Activated naive CD4-positive, alpha-beta T cell treated with anti-CD3 and anti-CD28 coated beads, Interleukin-2, amount 10 ng/mL, durations not matched to agents 7 days and 5 days (primary cell): ENCODE measurements at regions not wholly inside any gene's neighbourhood (a gene's known extent, or its start where the extent isn't known, plus 50 kb on each side); places are given as distances from the start of the nearest gene placed in this dataset.

ENCODE experiments used
- CTCF ChIA-PET: fragments of 350-600 bp; sonication (Branson Sonifier 250); formaldehyde crosslinking; loops from one replicate; lab custom pipeline; 2021; ENCODE audit warnings: antibody characterized with exemption; lab: Charles Lee
- DNase-seq: peaks from one replicate; pipeline ENCODE4 v3.0.0-alpha.2; 2020
- H3K27ac Mint-ChIP-seq: one replicate; pipeline ENCODE4 v1.8.0; 2021; ENCODE audit warnings: mild to moderate bottlenecking, moderate library complexity, mixed read lengths
- H3K27me3 Mint-ChIP-seq: one replicate; pipeline ENCODE4 v1.8.0; 2021; ENCODE audit warnings: mild to moderate bottlenecking, mixed read lengths
- H3K36me3 Mint-ChIP-seq: one replicate; pipeline ENCODE4 v1.8.0; 2021; ENCODE audit warnings: mixed read lengths
- H3K4me1 Mint-ChIP-seq: one replicate; pipeline ENCODE4 v1.8.0; 2021; ENCODE audit warnings: mixed read lengths
- H3K4me3 Mint-ChIP-seq: one replicate; pipeline ENCODE4 v1.8.0; 2021; ENCODE audit warnings: mild to moderate bottlenecking, moderate library complexity, mixed read lengths
- H3K9me3 Mint-ChIP-seq: one replicate; pipeline ENCODE4 v1.8.0; 2021; ENCODE audit warnings: mixed read lengths

- Mint-ChIP-seq H3K4me1 (no peaks in the 10 kb centered on the region), H3K36me3 (no peaks in the 10 kb centered on the region), H3K27me3 (no peaks in the 10 kb centered on the region), H3K4me3 (no peak overlapping the region), H3K27ac (no peak overlapping the region), H3K9me3 (peaks cover 20% of the 10 kb centered on the region)
- CTCF ChIA-PET: no interaction called here
- no peak for DNase-seq
Observed at GRCh38 chr3:74564560-74564959, 49.9 kb downstream of the CNTN3 start.

DNA sequence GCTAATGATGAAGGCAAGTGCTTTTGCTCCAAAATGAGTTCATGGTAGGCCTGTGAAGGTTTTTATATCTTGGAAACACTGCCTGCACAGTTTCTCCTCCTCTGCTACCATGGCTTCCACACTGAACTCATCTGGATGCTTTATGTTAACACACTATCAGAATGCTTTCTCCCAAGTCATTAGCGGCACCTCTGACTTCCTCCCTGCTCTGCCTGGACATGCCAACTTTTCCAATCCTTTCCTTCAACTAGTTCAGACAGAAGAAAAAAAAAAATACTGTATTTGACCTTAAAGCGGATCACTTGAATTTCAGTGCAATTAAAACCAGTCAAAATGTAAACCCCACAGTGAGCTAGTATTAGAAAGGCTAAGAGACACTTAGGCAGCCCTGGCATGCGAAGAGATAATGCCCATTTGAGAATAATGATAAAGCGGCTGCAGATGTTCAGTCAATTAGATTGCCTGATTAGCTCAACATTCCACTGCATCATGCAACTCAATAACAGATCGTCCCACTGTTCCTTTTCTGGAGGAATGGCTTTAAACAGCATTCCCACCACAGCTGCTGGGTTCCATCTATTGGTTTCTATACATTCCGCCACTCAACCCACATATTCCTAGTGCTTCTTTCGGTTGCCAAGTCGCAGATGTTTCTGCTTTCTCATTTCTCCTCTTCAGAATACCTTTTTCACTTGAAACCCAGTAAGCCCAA, 51.7 kb downstream of the CNTN3 start:
- Mint-ChIP-seq H3K36me3 (no peaks in the 10 kb centered on the region), H3K4me1 (no peaks in the 10 kb centered on the region), H3K9me3 (peaks cover 15% of the 10 kb centered on the region), H3K27me3 (no peaks in the 10 kb centered on the region), H3K27ac (no peak overlapping the region), H3K4me3 (no peak overlapping the region)
- DNase-seq: no peak
- CTCF ChIA-PET: no interaction called here

DNA sequence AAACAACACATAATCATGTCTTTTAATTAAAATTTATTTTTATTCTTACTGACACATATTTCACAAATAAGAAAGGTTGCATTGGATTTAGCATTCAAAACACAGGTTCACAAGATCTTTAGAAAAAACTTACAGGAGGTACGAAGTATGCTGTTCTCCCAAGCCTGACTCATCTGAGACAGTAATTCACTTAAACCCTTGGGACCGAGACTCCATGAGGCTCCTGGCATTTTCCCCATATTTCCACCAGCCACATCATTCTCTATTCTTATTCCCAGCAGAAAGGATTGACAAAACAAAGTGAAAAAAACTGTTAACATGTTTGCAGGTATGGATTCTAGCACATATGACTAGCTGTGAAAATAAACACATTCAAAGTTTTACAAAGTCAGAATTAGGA, 52.6 kb downstream of the CNTN3 start:
- H3K36me3 Mint-ChIP-seq: no peaks in the 10 kb centered on the region
- no peak overlapping the region for H3K4me3 Mint-ChIP-seq
- CTCF ChIA-PET: no interaction called here
- H3K27me3 Mint-ChIP-seq: no peaks in the 10 kb centered on the region
- no peaks in the 10 kb centered on the region for H3K4me1 Mint-ChIP-seq
- H3K9me3 Mint-ChIP-seq: peaks cover 15% of the 10 kb centered on the region
- no peak overlapping the region for H3K27ac Mint-ChIP-seq
- no peak for DNase-seq

DNA sequence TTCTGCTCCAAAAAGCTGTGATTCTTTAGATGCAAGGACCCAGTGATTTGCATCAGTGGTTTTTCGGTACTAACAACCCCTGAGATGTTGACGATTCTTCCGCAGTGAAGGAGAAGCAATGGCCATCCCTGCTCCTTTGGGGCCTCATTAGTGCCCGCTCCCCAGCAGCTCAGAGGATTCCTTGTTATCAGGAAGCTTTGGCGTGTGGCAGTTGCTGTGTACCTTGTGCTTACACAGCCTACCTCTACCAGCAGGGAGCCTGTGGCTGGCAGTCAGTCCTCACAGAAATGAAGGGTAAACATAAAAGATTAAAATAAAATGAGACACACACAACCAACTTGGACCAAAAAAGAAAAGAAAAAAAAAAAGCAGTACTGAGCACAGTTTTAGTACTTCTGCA, 55.2 kb downstream of the CNTN3 start:
- no peak for DNase-seq
- peaks cover 23% of the 10 kb centered on the region for H3K9me3 Mint-ChIP-seq
- CTCF ChIA-PET: no interaction called here
- no peaks in the 10 kb centered on the region for H3K36me3 Mint-ChIP-seq
- no peak overlapping the region for H3K4me3 Mint-ChIP-seq
- no peaks in the 10 kb centered on the region for H3K4me1 Mint-ChIP-seq
- H3K27ac Mint-ChIP-seq: no peak overlapping the region
- H3K27me3 Mint-ChIP-seq: no peaks in the 10 kb centered on the region

DNA sequence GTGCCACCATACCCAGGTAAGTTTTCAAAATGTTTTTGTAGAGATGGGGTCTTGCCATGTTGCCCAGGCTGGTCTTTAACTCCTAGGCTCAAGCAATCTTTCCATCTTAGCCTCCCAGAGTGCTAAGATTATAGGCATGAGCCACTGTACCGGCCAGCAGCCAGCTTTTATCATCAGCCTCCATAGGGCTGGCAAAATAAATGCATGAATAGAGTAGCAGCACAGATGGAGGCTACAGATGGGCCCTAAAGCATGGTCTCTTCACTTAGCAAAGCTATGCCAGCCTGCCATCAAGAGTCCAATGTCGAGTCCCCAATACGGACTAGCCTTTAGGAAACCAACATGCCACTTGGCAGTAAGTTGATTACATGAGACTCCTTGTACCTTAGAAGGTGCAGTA, 63.8 kb downstream of the CNTN3 start:
- H3K4me3 Mint-ChIP-seq: no peak overlapping the region
- CTCF ChIA-PET: no interaction called here
- no peaks in the 10 kb centered on the region for H3K36me3 Mint-ChIP-seq
- no peaks in the 10 kb centered on the region for H3K4me1 Mint-ChIP-seq
- H3K27ac Mint-ChIP-seq: no peak overlapping the region
- DNase-seq: no peak
- no peaks in the 10 kb centered on the region for H3K27me3 Mint-ChIP-seq
- H3K9me3 Mint-ChIP-seq: peaks cover 26% of the 10 kb centered on the region

DNA sequence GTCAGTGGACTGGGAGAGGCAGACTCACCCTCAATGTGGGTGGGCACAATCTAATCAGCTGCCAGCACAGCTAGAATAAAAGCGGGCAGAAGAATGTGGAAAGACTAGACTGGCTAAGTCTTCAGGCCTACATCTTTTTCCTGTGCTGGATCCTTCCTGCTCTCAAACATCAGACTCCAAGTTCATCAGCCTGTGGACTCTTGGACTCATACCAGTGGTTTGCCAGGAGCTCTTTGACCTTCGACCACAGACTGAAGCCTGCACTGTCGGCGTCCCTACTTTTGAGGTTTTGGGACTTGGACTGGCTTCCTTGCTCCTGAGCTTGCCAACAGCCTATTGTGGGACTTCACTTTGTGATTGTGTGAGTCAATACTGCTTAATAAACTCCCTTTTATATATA, 68.0 kb downstream of the CNTN3 start:
- H3K4me3 Mint-ChIP-seq: no peak overlapping the region
- DNase-seq: no peak
- CTCF ChIA-PET: no interaction called here
- no peaks in the 10 kb centered on the region for H3K36me3 Mint-ChIP-seq
- H3K27ac Mint-ChIP-seq: no peak overlapping the region
- no peaks in the 10 kb centered on the region for H3K27me3 Mint-ChIP-seq
- H3K9me3 Mint-ChIP-seq: peaks cover 10% of the 10 kb centered on the region
- H3K4me1 Mint-ChIP-seq: no peaks in the 10 kb centered on the region

DNA sequence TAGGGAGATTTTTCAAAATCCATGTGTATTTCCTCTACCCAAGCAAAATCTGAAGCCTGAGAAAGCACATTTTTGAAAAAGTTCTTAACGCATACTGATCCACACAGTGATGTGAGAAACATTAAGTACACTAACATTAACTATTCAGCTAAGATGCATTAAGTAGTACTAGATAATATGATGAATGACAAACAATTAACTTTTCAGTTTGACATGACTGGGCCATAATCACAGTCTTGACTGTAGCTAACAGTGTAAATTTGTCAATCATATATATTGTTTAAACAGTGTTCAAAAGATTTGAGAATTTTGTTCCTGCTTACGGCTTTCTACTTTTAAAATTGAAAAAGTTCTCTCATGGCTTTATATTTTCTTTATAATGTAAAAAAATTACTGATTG, 72.0 kb downstream of the CNTN3 start:
- CTCF ChIA-PET: no interaction called here
- H3K27me3 Mint-ChIP-seq: no peaks in the 10 kb centered on the region
- no peak overlapping the region for H3K27ac Mint-ChIP-seq
- no peaks in the 10 kb centered on the region for H3K9me3 Mint-ChIP-seq
- no peak for DNase-seq
- no peak overlapping the region for H3K4me3 Mint-ChIP-seq
- H3K36me3 Mint-ChIP-seq: no peaks in the 10 kb centered on the region
- no peaks in the 10 kb centered on the region for H3K4me1 Mint-ChIP-seq

GRCh38 chr3:74539876-74540275, 74.6 kb downstream of the CNTN3 start:
- Mint-ChIP-seq H3K9me3 (no peaks in the 10 kb centered on the region), H3K4me1 (no peaks in the 10 kb centered on the region), H3K27me3 (no peaks in the 10 kb centered on the region), H3K4me3 (no peak overlapping the region), H3K36me3 (no peaks in the 10 kb centered on the region), H3K27ac (no peak overlapping the region)
- CTCF ChIA-PET: no interaction called here
- no peak for DNase-seq

GRCh38 chr3:74538669-74539068, 75.8 kb downstream of the CNTN3 start:
- Mint-ChIP-seq H3K4me3 (no peak overlapping the region), H3K27me3 (no peaks in the 10 kb centered on the region), H3K36me3 (no peaks in the 10 kb centered on the region), H3K9me3 (no peaks in the 10 kb centered on the region), H3K27ac (no peak overlapping the region), H3K4me1 (no peaks in the 10 kb centered on the region)
- CTCF ChIA-PET: no interaction called here
- no peak for DNase-seq

- no peaks in the 10 kb centered on the region for H3K36me3 Mint-ChIP-seq
- no peaks in the 10 kb centered on the region for H3K27me3 Mint-ChIP-seq
- no peaks in the 10 kb centered on the region for H3K4me1 Mint-ChIP-seq
- no peak overlapping the region for H3K27ac Mint-ChIP-seq
- no peaks in the 10 kb centered on the region for H3K9me3 Mint-ChIP-seq
- no peak overlapping the region for H3K4me3 Mint-ChIP-seq
- CTCF ChIA-PET: no interaction called here
- no peak for DNase-seq
Observed at GRCh38 chr3:74537857-74538256, 76.6 kb downstream of the CNTN3 start.

- H3K36me3 Mint-ChIP-seq: no peaks in the 10 kb centered on the region
- H3K4me3 Mint-ChIP-seq: no peak overlapping the region
- no peak for DNase-seq
- H3K4me1 Mint-ChIP-seq: no peaks in the 10 kb centered on the region
- H3K9me3 Mint-ChIP-seq: no peaks in the 10 kb centered on the region
- H3K27me3 Mint-ChIP-seq: no peaks in the 10 kb centered on the region
- CTCF ChIA-PET: no interaction called here
- no peak overlapping the region for H3K27ac Mint-ChIP-seq
Observed at GRCh38 chr3:74537164-74537563, 77.3 kb downstream of the CNTN3 start.

DNA sequence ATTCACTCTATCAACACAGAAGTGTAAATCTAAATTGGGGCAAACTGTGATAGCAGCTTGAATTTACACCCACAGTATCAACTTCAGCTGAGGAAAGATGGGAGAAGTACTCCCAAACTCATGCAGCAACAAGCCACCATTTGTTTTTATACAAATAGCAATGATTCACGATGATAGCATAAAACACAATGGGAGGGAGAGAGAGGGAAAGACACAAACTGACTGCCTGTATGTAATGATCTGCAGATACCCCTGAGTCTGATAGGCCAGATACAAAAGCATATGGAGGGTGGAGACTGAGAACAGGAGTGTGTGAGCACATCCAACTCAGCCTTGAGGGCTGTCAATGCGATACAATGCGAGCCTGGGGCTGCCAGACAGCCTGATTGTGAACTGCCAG, 79.2 kb downstream of the CNTN3 start:
- DNase-seq: no peak
- CTCF ChIA-PET: no interaction called here
- no peaks in the 10 kb centered on the region for H3K4me1 Mint-ChIP-seq
- H3K36me3 Mint-ChIP-seq: no peaks in the 10 kb centered on the region
- H3K9me3 Mint-ChIP-seq: peaks cover 11% of the 10 kb centered on the region
- H3K27ac Mint-ChIP-seq: no peak overlapping the region
- H3K27me3 Mint-ChIP-seq: no peaks in the 10 kb centered on the region
- H3K4me3 Mint-ChIP-seq: no peak overlapping the region

- no peak for DNase-seq
- H3K4me3 Mint-ChIP-seq: no peak overlapping the region
- no peaks in the 10 kb centered on the region for H3K36me3 Mint-ChIP-seq
- H3K9me3 Mint-ChIP-seq: peaks cover 11% of the 10 kb centered on the region
- H3K4me1 Mint-ChIP-seq: no peaks in the 10 kb centered on the region
- CTCF ChIA-PET: no interaction called here
- H3K27ac Mint-ChIP-seq: no peak overlapping the region
- H3K27me3 Mint-ChIP-seq: no peaks in the 10 kb centered on the region
Observed at GRCh38 chr3:74534611-74535010, 79.8 kb downstream of the CNTN3 start.

- H3K9me3 Mint-ChIP-seq: peaks cover 11% of the 10 kb centered on the region
- H3K36me3 Mint-ChIP-seq: no peaks in the 10 kb centered on the region
- H3K27me3 Mint-ChIP-seq: no peaks in the 10 kb centered on the region
- H3K4me3 Mint-ChIP-seq: no peak overlapping the region
- no peak overlapping the region for H3K27ac Mint-ChIP-seq
- DNase-seq: no peak
- H3K4me1 Mint-ChIP-seq: no peaks in the 10 kb centered on the region
- CTCF ChIA-PET: no interaction called here
Observed at GRCh38 chr3:74532446-74532845, 82.0 kb downstream of the CNTN3 start.

GRCh38 chr3:74531491-74531890, 83.0 kb downstream of the CNTN3 start:
- Mint-ChIP-seq H3K27ac (no peak overlapping the region), H3K4me3 (no peak overlapping the region)

DNA sequence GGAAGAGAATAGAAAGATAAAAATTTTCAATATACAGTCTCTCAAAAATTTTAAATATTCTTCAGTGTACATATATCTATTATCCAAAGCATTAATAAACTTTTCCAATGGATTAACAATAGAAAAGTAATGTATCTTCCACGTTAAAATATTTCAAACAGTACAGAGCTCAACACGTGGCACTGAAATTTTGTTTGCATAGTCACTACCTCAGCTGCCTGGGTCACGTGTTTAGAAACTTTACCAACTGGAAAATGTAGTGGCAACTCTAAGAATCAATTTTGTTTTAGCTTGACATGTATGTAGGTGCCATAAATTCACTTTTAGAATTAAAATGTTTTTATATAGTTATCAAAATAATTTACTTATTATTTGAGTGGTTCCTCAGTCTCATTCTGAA, 85.3 kb downstream of the CNTN3 start:
- Mint-ChIP-seq H3K27ac (no peak overlapping the region), H3K4me1 (no peaks in the 10 kb centered on the region), H3K9me3 (peaks cover 11% of the 10 kb centered on the region), H3K27me3 (no peaks in the 10 kb centered on the region), H3K4me3 (no peak overlapping the region), H3K36me3 (no peaks in the 10 kb centered on the region)
- CTCF ChIA-PET: no interaction called here
- no peak for DNase-seq

More at GRCh38 chr3:74531491-74531890, 83.0 kb downstream of the CNTN3 start:
- no peaks in the 10 kb centered on the region for H3K27me3 Mint-ChIP-seq
- DNase-seq: no peak
- H3K4me1 Mint-ChIP-seq: no peaks in the 10 kb centered on the region
- H3K36me3 Mint-ChIP-seq: no peaks in the 10 kb centered on the region
- H3K9me3 Mint-ChIP-seq: peaks cover 11% of the 10 kb centered on the region
- CTCF ChIA-PET: no interaction called here
